Epidermal melanocyte (primary cell): ENCODE measurements at regions not wholly inside any gene's neighbourhood (a gene's known extent, or its start where the extent isn't known, plus 50 kb on each side); places are given as distances from the start of the nearest gene placed in this dataset.

ENCODE experiments used
- DNase-seq: peaks from one replicate; pipeline ENCODE4 v3.0.0; 2011; ENCODE audit warnings: low spot score; ENCODE audit not compliant: insufficient read length

- no peak for DNase-seq
These were observed 526.0 kb downstream of the MID1IP1 start for GRCh38 chrX:39327255-39327654.

- no peak for DNase-seq
These were observed 526.4 kb downstream of the MID1IP1 start for GRCh38 chrX:39327705-39328104.

GRCh38 chrX:39328661-39329060 lies 527.4 kb downstream of the MID1IP1 start:
- DNase-seq: no peak

GRCh38 chrX:39331082-39331704 lies 529.9 kb downstream of the MID1IP1 start:
- DNase-seq: no peak

GRCh38 chrX:39333451-39333850 lies 532.2 kb downstream of the MID1IP1 start:
- no peak for DNase-seq

GRCh38 chrX:39335513-39336235 lies 534.4 kb downstream of the MID1IP1 start:
- DNase-seq: no peak

- no peak for DNase-seq
These were observed 535.5 kb downstream of the MID1IP1 start for GRCh38 chrX:39336671-39337311.

GRCh38 chrX:39337451-39337850 lies 536.2 kb downstream of the MID1IP1 start:
- no peak for DNase-seq

GRCh38 chrX:39338583-39338982 lies 537.3 kb downstream of the MID1IP1 start:
- no peak for DNase-seq

GRCh38 chrX:39356119-39356807 lies 555.0 kb downstream of the MID1IP1 start:
- no peak for DNase-seq

- no peak for DNase-seq
These were observed 558.8 kb downstream of the MID1IP1 start for GRCh38 chrX:39360101-39360500.

GRCh38 chrX:39361736-39362135 lies 560.5 kb downstream of the MID1IP1 start:
- no peak for DNase-seq

GRCh38 chrX:39367416-39367815 lies 566.2 kb downstream of the MID1IP1 start:
- no peak for DNase-seq

GRCh38 chrX:39372115-39372514 lies 570.9 kb downstream of the MID1IP1 start:
- peak; percentile 25 for DNase-seq

- DNase-seq: no peak
These were observed 575.9 kb downstream of the MID1IP1 start for GRCh38 chrX:39377157-39377556.

GRCh38 chrX:39377773-39378172 lies 576.5 kb downstream of the MID1IP1 start:
- no peak for DNase-seq

GRCh38 chrX:39381422-39381821 lies 580.2 kb downstream of the MID1IP1 start:
- DNase-seq: no peak

GRCh38 chrX:39384996-39385395 lies 583.7 kb downstream of the MID1IP1 start:
- DNase-seq: peak; percentile 34

GRCh38 chrX:39388730-39389129 lies 587.5 kb downstream of the MID1IP1 start:
- no peak for DNase-seq

GRCh38 chrX:39396358-39396995 lies 595.2 kb downstream of the MID1IP1 start:
- DNase-seq: no peak

- no peak for DNase-seq
These were observed 596.4 kb downstream of the MID1IP1 start for GRCh38 chrX:39397561-39398199.
